CMK (cell line): ENCODE measurements at regions not wholly inside any gene's neighbourhood (a gene's known extent, or its start where the extent isn't known, plus 50 kb on each side); places are given as distances from the start of the nearest gene placed in this dataset.
"Not testable (repeated sequence)": the region's sequence is repeated elsewhere in the genome, so short reads cannot be mapped to it uniquely, and the experiment has no call there.

Experiments used
- DNase-seq: peaks from one replicate; pipeline ENCODE4 v3.0.0-alpha.2; 2010; ENCODE audit warnings: low read depth

DNA sequence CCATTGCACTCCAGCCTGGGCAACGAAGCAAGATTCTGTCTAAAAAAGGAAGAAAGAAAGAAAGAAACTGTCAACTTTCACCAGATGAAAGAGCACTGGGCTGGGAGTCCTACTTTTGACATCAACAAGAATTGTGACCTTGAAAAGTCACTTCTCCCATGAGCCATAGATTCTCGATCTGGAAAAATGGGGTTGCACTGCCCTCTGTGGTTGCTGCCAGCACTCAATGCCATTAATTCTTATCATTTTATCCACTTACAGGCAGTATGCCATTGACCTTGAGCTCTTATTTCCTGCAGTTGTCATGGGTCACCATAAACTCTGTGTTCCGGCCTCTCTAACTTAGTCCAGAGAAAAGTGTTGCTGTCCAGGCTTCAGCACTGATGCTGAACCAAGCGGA is 137.2 kb downstream of the NOC3L start:
- DNase-seq: no peak

GRCh38 chr10:94230134-94230785 is 132.5 kb downstream of the NOC3L start:
- no peak for DNase-seq

GRCh38 chr10:94232711-94233383 is 129.9 kb downstream of the NOC3L start:
- no peak for DNase-seq

DNA sequence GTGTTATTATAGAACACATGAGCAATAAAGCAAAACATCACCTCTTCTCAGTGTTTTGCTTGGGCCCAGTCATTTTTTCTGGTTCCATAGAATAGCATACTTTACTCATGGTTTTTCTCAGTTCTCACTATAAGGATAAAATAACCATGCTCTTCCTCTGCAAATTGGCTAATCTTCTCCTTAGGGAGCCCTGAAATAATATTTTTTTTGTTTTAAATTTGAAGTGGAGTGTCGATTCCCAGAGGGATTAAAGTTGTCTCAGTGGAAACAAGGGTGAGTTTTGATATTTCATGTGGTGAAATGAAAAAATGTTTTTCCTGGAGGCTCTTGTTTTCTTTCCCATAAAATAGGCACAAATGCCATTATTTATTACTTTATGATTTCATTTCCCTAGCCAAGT is 127.3 kb downstream of the NOC3L start:
- no peak for DNase-seq

GRCh38 chr10:94238006-94238617 is 124.6 kb downstream of the NOC3L start:
- DNase-seq: no peak

- DNase-seq: no peak
Observed at GRCh38 chr10:94239696-94240095, 123.0 kb downstream of the NOC3L start.

DNA sequence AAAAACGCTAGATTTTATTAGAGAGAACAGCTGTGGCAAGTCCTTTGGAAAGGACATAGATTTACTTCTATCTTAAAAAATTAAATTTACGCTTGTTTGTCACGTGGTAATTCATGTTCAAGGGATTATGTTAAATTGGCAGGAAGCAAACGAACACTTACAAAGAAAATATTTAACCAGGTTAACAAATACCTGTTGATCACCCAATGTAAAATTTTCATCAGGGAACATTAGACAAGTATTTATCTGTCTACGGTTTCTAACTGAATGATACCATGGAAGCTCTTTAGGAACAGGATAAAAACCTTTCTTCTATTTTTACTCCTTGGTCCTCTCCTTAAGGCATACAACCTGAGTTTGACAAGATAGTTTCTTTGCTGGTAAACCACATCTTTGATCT is 122.2 kb downstream of the NOC3L start:
- no peak for DNase-seq

- no peak for DNase-seq
Observed at GRCh38 chr10:94240901-94241300, 121.8 kb downstream of the NOC3L start.

GRCh38 chr10:94251098-94251497 is 111.6 kb downstream of the NOC3L start:
- DNase-seq: no peak

DNA sequence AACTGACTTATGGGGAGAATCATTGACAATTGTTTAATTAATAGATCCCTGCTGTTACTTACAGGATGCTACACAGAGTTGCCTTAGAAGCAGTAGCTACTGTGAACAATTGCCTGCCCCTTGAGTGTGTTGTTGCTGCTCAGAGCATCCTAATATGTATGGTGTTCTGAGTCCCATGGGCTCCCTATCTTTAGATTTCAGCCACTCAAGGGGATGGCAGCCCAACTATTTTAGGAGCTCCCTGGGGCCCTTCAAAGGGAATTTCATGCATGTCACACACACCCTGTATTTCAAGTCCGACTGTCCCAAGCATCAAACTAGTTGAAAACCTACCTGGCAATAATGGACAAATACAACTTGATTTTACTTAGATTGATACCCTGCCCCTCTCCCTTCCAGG is 111.2 kb downstream of the NOC3L start:
- no peak for DNase-seq

DNA sequence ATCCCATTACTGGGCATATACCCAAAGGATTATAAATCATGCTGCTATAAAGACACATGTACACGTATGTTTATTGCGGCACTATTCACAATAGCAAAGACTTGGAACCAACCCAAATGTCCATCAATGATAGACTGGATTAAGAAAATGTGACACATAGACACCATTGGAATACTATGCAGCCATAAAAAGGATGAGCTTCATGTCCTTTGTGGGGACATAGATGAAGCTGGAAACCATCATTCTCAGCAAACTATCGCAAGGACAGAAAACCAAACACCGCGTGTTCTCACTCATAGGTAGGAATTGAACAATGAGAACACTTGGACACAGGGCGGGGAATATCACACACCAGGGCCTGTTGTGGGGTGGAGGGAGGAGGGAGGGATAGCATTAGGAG is 105.3 kb downstream of the NOC3L start:
- DNase-seq: not testable (repeated sequence)

GRCh38 chr10:94260455-94260854 is 102.3 kb downstream of the NOC3L start:
- no peak for DNase-seq

- no peak for DNase-seq
Observed at GRCh38 chr10:94264085-94264484, 98.7 kb downstream of the NOC3L start.

DNA sequence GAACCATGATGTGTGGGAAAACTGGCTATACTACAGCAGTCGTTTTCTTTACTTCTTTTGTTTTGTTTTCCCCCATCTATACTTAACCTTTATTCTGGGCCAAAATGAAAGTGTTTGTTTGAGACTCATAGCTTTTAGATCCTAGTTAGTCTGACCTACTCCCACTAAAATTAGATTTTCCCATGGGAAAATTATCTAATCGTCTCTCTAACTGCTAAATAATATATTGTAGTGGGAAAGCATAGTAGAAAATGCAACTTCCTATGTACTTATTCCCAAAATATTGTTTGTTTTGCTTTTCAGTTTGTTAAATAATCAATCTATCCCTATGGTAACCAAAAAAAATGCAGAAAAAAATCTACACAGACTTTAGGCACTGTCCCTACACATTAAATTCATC is 96.6 kb downstream of the NOC3L start:
- no peak for DNase-seq

GRCh38 chr10:94268652-94269051 is 94.1 kb downstream of the NOC3L start:
- DNase-seq: no peak

DNA sequence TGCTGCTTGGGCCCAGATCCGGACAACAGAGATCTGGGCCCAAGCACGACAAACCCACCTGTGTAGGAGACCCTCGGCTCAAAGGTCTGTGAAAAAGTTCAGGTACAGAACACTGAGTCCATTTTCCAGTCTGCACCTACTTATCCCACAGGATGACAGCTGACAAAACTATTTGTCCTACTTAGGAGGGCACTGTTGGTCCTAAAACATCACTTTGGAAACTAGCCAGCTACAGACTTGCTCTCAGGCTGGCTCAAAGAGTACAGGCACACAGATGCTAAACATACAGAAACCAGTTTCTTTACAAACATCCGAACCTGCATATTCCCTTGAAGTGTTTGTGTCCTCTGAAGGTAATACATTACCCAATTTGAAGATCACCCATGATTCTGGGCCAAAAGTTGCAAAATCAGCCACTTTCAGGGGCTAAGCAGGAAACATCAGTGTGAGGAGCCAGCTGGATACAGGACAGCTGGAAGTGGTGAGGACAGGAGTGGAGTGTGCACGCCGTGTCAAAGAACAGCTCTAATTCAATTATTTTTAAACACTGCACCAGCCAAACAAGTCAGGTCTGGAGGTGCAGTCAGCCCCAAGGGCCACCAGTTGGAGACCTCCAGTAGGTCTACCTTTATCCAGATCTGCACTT is 88.5 kb downstream of the NOC3L start:
- DNase-seq: no peak

DNA sequence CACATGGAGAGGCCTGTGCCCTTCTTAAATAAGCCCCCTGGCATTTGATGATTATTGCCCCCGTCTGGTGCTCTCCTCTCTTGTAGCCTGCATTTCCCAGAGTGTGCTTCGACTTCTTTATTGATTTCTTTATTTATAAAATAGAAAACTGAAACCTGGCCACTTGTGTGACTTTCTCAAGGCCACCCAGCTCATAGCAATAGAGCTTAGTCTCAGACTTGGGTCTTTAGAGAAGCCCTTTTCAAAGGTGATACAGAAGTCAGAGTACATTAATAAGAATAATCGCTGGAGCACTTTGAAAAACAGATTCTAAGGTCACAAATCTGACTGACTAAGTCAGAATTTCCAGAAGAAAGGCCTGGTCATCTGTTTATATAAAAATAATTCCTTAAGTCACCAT is 86.6 kb downstream of the NOC3L start:
- no peak for DNase-seq

DNA sequence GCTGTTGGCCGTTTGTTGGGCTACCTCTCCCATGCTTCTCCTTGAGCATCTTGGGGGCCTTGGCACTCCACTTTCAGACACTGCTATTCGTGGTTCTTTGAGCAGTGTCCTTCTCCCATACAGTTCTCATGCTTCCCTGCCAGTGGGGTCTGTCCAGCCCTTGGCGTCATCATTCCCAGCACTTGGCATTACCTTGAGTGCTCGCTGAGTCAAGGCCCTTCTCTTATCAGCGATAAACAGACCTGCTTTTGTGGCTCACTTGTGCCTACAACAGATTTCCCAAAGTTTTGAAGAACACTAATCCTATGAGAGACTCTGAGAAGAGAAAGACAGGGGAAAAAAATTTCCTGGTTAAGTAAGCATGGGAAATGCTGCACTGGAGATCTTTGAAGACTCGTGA is 85.3 kb downstream of the NOC3L start:
- no peak for DNase-seq

DNA sequence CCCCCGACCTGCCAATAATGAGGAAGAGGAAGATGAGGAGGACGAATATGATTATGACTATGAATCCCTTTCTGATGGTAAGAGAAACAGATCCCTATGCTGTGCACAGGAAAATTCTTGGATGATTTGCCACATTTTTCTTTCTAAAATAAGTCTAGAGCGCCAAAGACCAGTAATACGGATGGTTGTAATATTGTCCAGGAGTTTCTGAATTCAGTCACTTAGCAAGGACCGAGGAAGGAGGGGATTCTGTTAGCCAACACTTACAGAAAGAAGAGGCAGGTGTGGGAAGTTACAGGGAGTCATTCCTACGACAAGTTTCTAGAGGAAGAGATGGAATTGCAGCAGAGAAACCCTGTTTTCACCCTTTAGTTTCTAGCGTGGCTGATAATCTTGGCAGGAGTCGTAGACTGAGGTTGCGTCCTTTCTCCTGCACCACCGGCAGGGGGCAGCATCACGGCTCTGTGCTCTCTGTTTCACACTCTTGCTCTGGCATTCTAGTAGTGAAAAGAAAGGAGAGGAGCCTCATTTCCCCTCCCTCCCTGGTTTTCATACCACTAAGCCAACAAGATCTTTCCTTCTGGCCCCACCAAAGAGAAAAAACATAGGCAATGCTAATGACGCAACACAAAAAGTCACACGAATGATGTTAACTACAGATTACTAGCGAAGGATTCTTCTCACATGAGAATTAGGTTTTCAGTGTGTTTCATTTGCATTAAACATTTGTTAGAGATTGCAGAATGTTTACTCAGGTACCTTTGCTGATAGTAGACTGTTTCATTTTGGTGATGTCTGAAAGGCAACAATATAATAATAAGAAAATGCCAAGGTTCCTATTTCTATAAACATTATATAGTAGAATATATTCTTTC is 82.7 kb downstream of the NOC3L start:
- DNase-seq: peak; percentile 33

GRCh38 chr10:94281654-94282053 is 81.1 kb downstream of the NOC3L start:
- DNase-seq: no peak

- no peak for DNase-seq
Observed at GRCh38 chr10:94282369-94282768, 80.4 kb downstream of the NOC3L start.
